Activated naive CD4-positive, alpha-beta T cell treated with anti-CD3 and anti-CD28 coated beads, Interleukin-2, amount 50 U/mL, for 24 hours (primary cell): ENCODE measurements at regions not wholly inside any gene's neighbourhood (a gene's known extent, or its start where the extent isn't known, plus 50 kb on each side); places are given as distances from the start of the nearest gene placed in this dataset.

Source experiments
- H3K27ac Mint-ChIP-seq: one replicate; pipeline ENCODE4 v1.8.0; 2021; ENCODE audit warnings: mild to moderate bottlenecking, mixed read lengths
- H3K27me3 Mint-ChIP-seq: one replicate; pipeline ENCODE4 v1.8.0; 2021; ENCODE audit warnings: mixed read lengths
- H3K36me3 Mint-ChIP-seq: one replicate; pipeline ENCODE4 v1.8.0; 2021; ENCODE audit warnings: mixed read lengths
- H3K4me1 Mint-ChIP-seq: one replicate; pipeline ENCODE4 v1.8.0; 2021; ENCODE audit warnings: mixed read lengths
- H3K4me3 Mint-ChIP-seq: one replicate; pipeline ENCODE4 v1.8.0; 2021; ENCODE audit warnings: mild to moderate bottlenecking, mixed read lengths
- H3K9me3 Mint-ChIP-seq: one replicate; pipeline ENCODE4 v1.8.0; 2021; ENCODE audit warnings: mixed read lengths

GRCh38 chr14:101125719-101126651, 222.5 kb upstream of the RTL1 start:
- no peak overlapping the region for H3K27ac Mint-ChIP-seq
- H3K4me1 Mint-ChIP-seq = peaks cover 6% of the 10 kb centered on the region
- no peaks in the 10 kb centered on the region for H3K36me3 Mint-ChIP-seq
- H3K27me3 Mint-ChIP-seq = peaks cover 11% of the 10 kb centered on the region
- H3K4me3 Mint-ChIP-seq = no peak overlapping the region
- no peaks in the 10 kb centered on the region for H3K9me3 Mint-ChIP-seq

GRCh38 chr14:101126731-101127130, 223.2 kb upstream of the RTL1 start:
- Mint-ChIP-seq H3K27me3 (peaks cover 11% of the 10 kb centered on the region), H3K27ac (no peak overlapping the region), H3K9me3 (no peaks in the 10 kb centered on the region), H3K4me1 (no peaks in the 10 kb centered on the region), H3K4me3 (no peak overlapping the region), H3K36me3 (no peaks in the 10 kb centered on the region)

GRCh38 chr14:101127224-101127623, 223.7 kb upstream of the RTL1 start:
- Mint-ChIP-seq H3K27ac (no peak overlapping the region), H3K4me1 (no peaks in the 10 kb centered on the region), H3K4me3 (no peak overlapping the region), H3K9me3 (no peaks in the 10 kb centered on the region), H3K27me3 (peaks cover 11% of the 10 kb centered on the region), H3K36me3 (no peaks in the 10 kb centered on the region)

- H3K4me3 Mint-ChIP-seq = no peak overlapping the region
- H3K27ac Mint-ChIP-seq = no peak overlapping the region
- peaks cover 11% of the 10 kb centered on the region for H3K27me3 Mint-ChIP-seq
- H3K36me3 Mint-ChIP-seq = no peaks in the 10 kb centered on the region
- H3K4me1 Mint-ChIP-seq = no peaks in the 10 kb centered on the region
- H3K9me3 Mint-ChIP-seq = no peaks in the 10 kb centered on the region
Measured at GRCh38 chr14:101128478-101129321, 225.2 kb upstream of the RTL1 start.

- H3K36me3 Mint-ChIP-seq = no peaks in the 10 kb centered on the region
- H3K4me1 Mint-ChIP-seq = no peaks in the 10 kb centered on the region
- H3K27ac Mint-ChIP-seq = no peak overlapping the region
- H3K27me3 Mint-ChIP-seq = peaks cover 11% of the 10 kb centered on the region
- H3K9me3 Mint-ChIP-seq = no peaks in the 10 kb centered on the region
- H3K4me3 Mint-ChIP-seq = no peak overlapping the region
Measured at GRCh38 chr14:101129521-101130167, 226.1 kb upstream of the RTL1 start.

- Mint-ChIP-seq H3K36me3 (no peaks in the 10 kb centered on the region), H3K27ac (no peak overlapping the region), H3K27me3 (peaks cover 13% of the 10 kb centered on the region), H3K4me3 (no peak overlapping the region), H3K4me1 (no peaks in the 10 kb centered on the region), H3K9me3 (no peaks in the 10 kb centered on the region)
Measured at GRCh38 chr14:101130861-101131260, 227.3 kb upstream of the RTL1 start.

- H3K36me3 Mint-ChIP-seq = no peaks in the 10 kb centered on the region
- H3K27me3 Mint-ChIP-seq = peaks cover 13% of the 10 kb centered on the region
- no peaks in the 10 kb centered on the region for H3K9me3 Mint-ChIP-seq
- no peak overlapping the region for H3K4me3 Mint-ChIP-seq
- H3K4me1 Mint-ChIP-seq = no peaks in the 10 kb centered on the region
- no peak overlapping the region for H3K27ac Mint-ChIP-seq
Measured at GRCh38 chr14:101131451-101131916, 228.0 kb upstream of the RTL1 start.

GRCh38 chr14:101132051-101132571, 228.6 kb upstream of the RTL1 start:
- H3K27ac Mint-ChIP-seq = no peak overlapping the region
- no peak overlapping the region for H3K4me3 Mint-ChIP-seq
- no peaks in the 10 kb centered on the region for H3K9me3 Mint-ChIP-seq
- no peaks in the 10 kb centered on the region for H3K4me1 Mint-ChIP-seq
- peaks cover 13% of the 10 kb centered on the region for H3K27me3 Mint-ChIP-seq
- no peaks in the 10 kb centered on the region for H3K36me3 Mint-ChIP-seq

- Mint-ChIP-seq H3K36me3 (no peaks in the 10 kb centered on the region), H3K9me3 (no peaks in the 10 kb centered on the region), H3K27ac (no peak overlapping the region), H3K4me3 (no peak overlapping the region), H3K27me3 (peaks cover 13% of the 10 kb centered on the region), H3K4me1 (no peaks in the 10 kb centered on the region)
Measured at GRCh38 chr14:101132588-101132987, 229.1 kb upstream of the RTL1 start.

- Mint-ChIP-seq H3K4me1 (no peaks in the 10 kb centered on the region), H3K9me3 (no peaks in the 10 kb centered on the region), H3K4me3 (no peak overlapping the region), H3K36me3 (no peaks in the 10 kb centered on the region), H3K27ac (no peak overlapping the region), H3K27me3 (peaks cover 9% of the 10 kb centered on the region)
Measured at GRCh38 chr14:101133068-101133467, 229.5 kb upstream of the RTL1 start.

- peaks cover 8% of the 10 kb centered on the region for H3K27me3 Mint-ChIP-seq
- no peaks in the 10 kb centered on the region for H3K4me1 Mint-ChIP-seq
- no peak overlapping the region for H3K4me3 Mint-ChIP-seq
- no peak overlapping the region for H3K27ac Mint-ChIP-seq
- no peaks in the 10 kb centered on the region for H3K9me3 Mint-ChIP-seq
- no peaks in the 10 kb centered on the region for H3K36me3 Mint-ChIP-seq
Measured at GRCh38 chr14:101134161-101134631, 230.7 kb upstream of the RTL1 start.

- Mint-ChIP-seq H3K9me3 (no peaks in the 10 kb centered on the region), H3K27ac (no peak overlapping the region), H3K4me3 (no peak overlapping the region), H3K36me3 (no peaks in the 10 kb centered on the region), H3K27me3 (peaks cover 3% of the 10 kb centered on the region), H3K4me1 (no peaks in the 10 kb centered on the region)
Measured at GRCh38 chr14:101134851-101135433, 231.4 kb upstream of the RTL1 start.

- H3K9me3 Mint-ChIP-seq = peaks cover 11% of the 10 kb centered on the region
- no peak overlapping the region for H3K4me3 Mint-ChIP-seq
- H3K4me1 Mint-ChIP-seq = no peaks in the 10 kb centered on the region
- H3K27ac Mint-ChIP-seq = no peak overlapping the region
- peaks cover 1% of the 10 kb centered on the region for H3K27me3 Mint-ChIP-seq
- no peaks in the 10 kb centered on the region for H3K36me3 Mint-ChIP-seq
Measured at GRCh38 chr14:101135796-101136742, 232.5 kb upstream of the RTL1 start.

- peaks cover 6% of the 10 kb centered on the region for H3K27me3 Mint-ChIP-seq
- H3K4me3 Mint-ChIP-seq = no peak overlapping the region
- H3K4me1 Mint-ChIP-seq = no peaks in the 10 kb centered on the region
- H3K36me3 Mint-ChIP-seq = peaks cover 5% of the 10 kb centered on the region
- peaks cover 23% of the 10 kb centered on the region for H3K9me3 Mint-ChIP-seq
- H3K27ac Mint-ChIP-seq = no peak overlapping the region
Measured at GRCh38 chr14:101137234-101137633, 233.7 kb upstream of the RTL1 start.
